GM23248 (cell line): ENCODE measurements at regions not wholly inside any gene's neighbourhood (a gene's known extent, or its start where the extent isn't known, plus 50 kb on each side); places are given as distances from the start of the nearest gene placed in this dataset.

Experiments
- DNase-seq: peaks from one replicate; pipeline ENCODE4 v3.0.0-alpha.2; 2015
- H2AFZ ChIP-seq: fragments of 200-600 bp; sonication (generic); 2 replicates; pipeline ENCODE4 v1.6.1; 2016; ENCODE audit warnings: antibody characterized with exemption
- H3F3A ChIP-seq: fragments of 200-600 bp; sonication (generic); 2 replicates; pipeline ENCODE4 v1.6.1; 2016; ENCODE audit warnings: mild to moderate bottlenecking, antibody characterized with exemption, mixed run types; ENCODE audit not compliant: insufficient read depth
- H3K27ac ChIP-seq: fragments of 200-600 bp; sonication (generic); 2 replicates; pipeline ENCODE4 v1.5.1; 2016; ENCODE audit warnings: mild to moderate bottlenecking
- H3K27me3 ChIP-seq: fragments of 200-600 bp; sonication (generic); replicated peaks from 2 replicates; pipeline ENCODE4 v1.6.1; 2016; ENCODE audit warnings: mild to moderate bottlenecking; ENCODE audit not compliant: insufficient read depth
- H3K36me3 ChIP-seq: fragments of 200-600 bp; sonication (generic); 2 replicates; pipeline ENCODE4 v1.6.1; 2016; ENCODE audit warnings: low read depth, mild to moderate bottlenecking
- H3K4me1 ChIP-seq: fragments of 200-600 bp; sonication (generic); 2 replicates; pipeline ENCODE4 v1.6.1; 2016; ENCODE audit warnings: mild to moderate bottlenecking; ENCODE audit not compliant: insufficient read depth
- H3K4me2 ChIP-seq: fragments of 200-600 bp; sonication (generic); one replicate; pipeline ENCODE4 v1.6.1; 2016; ENCODE audit warnings: mild to moderate bottlenecking; ENCODE audit not compliant: unreplicated experiment
- H3K4me3 ChIP-seq: fragments of 200-600 bp; sonication (generic); 2 replicates; pipeline ENCODE4 v1.5.1; 2016; ENCODE audit warnings: mild to moderate bottlenecking
- H3K79me2 ChIP-seq: fragments of 200-600 bp; sonication (generic); 2 replicates; pipeline ENCODE4 v1.6.1; 2016; ENCODE audit warnings: mild to moderate bottlenecking; ENCODE audit not compliant: insufficient read depth
- H3K9ac ChIP-seq: fragments of 200-600 bp; sonication (generic); 2 replicates; pipeline ENCODE4 v1.6.1; 2016; ENCODE audit warnings: mild to moderate bottlenecking
- H3K9me2 ChIP-seq: fragments of 200-600 bp; sonication (generic); 2 replicates; pipeline ENCODE4 v1.6.1; 2016; ENCODE audit warnings: mixed run types, mild to moderate bottlenecking, moderate library complexity; ENCODE audit not compliant: insufficient read depth
- H3K9me3 ChIP-seq: fragments of 200-600 bp; sonication (generic); one replicate; pipeline ENCODE4 v1.6.1; 2017; ENCODE audit warnings: low read depth
- H4K20me1 ChIP-seq: fragments of 200-600 bp; sonication (generic); 2 replicates; pipeline ENCODE4 v1.6.0; 2016; ENCODE audit not compliant: insufficient read depth
- EZH2 ChIP-seq: fragments of 200-600 bp; sonication (generic); IDR thresholded peaks from 2 replicates; pipeline ENCODE4 v1.6.1; 2018; ENCODE audit warnings: antibody characterized with exemption, mild to moderate bottlenecking; ENCODE audit not compliant: insufficient read depth, poor library complexity, severe bottlenecking
- EZH2phosphoT487 ChIP-seq: fragments of 200-600 bp; sonication (generic); IDR thresholded peaks from 2 replicates; pipeline ENCODE4 v1.6.1; 2018; ENCODE audit warnings: antibody characterized with exemption, moderate library complexity, mild to moderate bottlenecking, low read depth; ENCODE audit not compliant: insufficient read depth
- WGBS, 2 experiments: methylation state at CpG; one replicate each; pipeline ENCODE4 v1.1.6; 2015 to 2017; ENCODE audit warnings: low lambda C conversion rate in 2 of 2, low coverage in 1 of 2; ENCODE audit errors: missing lambda C conversion rate in 2 of 2; 5-methylcytosine and 5-hydroxymethylcytosine counted together
- in situ Hi-C: fragments of 300-500 bp; cut with MboI; formaldehyde crosslinking; loops from 2 replicates; pipeline ENCODE4 v1.15.0; 2020

DNA sequence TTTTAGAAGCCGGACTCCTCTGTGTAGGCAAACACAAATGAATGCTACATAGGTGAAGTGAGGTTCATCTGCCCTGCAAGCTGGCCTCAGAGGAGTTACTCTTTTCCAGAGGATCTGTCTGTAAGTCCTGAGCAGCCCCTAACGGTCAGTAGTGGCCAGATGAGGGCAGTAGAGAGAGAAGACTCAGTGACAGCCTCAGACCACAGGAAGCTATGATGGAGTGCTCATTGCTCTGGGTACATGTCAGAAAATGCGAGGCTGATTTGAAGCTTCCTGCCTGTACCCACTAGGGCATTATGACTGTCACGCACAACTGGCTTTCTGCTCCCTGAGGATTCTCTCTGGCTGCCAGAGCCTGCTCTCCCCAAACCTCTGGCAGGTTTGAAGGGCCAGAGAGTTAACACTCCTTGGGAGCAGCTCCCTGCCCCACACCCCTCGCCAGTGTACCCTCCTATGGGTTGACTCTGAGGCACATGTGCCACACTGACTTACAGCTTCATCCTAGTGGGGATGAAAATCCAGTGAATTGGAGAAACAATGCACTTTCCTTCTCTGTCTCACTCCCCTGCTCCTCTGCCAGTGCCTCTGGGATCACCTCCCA lies 141.5 kb downstream of the GABRG2 start:
- Histone ChIP-seq H3K27me3 (no peaks in the 10 kb centered on the region), H3K4me1 (no peaks in the 10 kb centered on the region), H3K9me2 (no peaks in the 10 kb centered on the region), H4K20me1 (no peaks in the 10 kb centered on the region), H3K79me2 (no peaks in the 10 kb centered on the region), H3K9me3 (no peaks in the 10 kb centered on the region), H3K36me3 (no peaks in the 10 kb centered on the region), H3K9ac (no peak overlapping the region), H3K27ac (no peak overlapping the region), H3K4me2 (no peak overlapping the region), H2AFZ (no peak overlapping the region), H3K4me3 (no peak overlapping the region), H3F3A (no peaks in the 10 kb centered on the region)
- peak; percentile 1 for DNase-seq
- 11 to 12% methylated on average over 5 of the region's 5 CpGs for WGBS, 2 experiments
- in situ Hi-C loops = no loop called here
- no peak for TF ChIP-seq EZH2phosphoT487
- TF ChIP-seq EZH2 = no peak

DNA sequence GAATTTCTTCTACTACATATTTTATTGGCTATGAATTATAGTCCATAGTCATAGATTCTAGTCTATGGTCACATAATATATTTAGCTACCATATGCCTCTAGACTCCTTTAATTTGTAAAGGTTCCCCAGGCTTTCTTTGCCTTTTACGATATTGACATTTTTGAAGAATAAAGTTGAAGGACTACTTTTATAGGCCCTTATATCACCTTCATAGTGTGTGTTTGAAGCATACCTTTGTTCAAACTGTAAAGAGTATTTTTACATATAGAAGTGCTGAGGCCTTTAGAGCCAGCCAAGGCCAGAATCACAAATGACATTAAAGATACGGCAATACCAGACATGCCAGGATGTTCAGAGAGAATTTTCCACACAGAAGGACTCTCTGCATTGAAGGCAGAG lies 147.0 kb downstream of the GABRG2 start:
- in situ Hi-C loops = no loop called here
- Histone ChIP-seq H2AFZ (no peak overlapping the region), H3K4me1 (no peaks in the 10 kb centered on the region), H3K9ac (no peak overlapping the region), H3K9me3 (no peaks in the 10 kb centered on the region), H3K4me3 (no peak overlapping the region), H3K79me2 (no peaks in the 10 kb centered on the region), H3F3A (no peaks in the 10 kb centered on the region), H3K27me3 (no peaks in the 10 kb centered on the region), H3K9me2 (no peaks in the 10 kb centered on the region), H3K36me3 (no peaks in the 10 kb centered on the region), H3K27ac (no peak overlapping the region), H4K20me1 (no peaks in the 10 kb centered on the region), H3K4me2 (no peak overlapping the region)
- TF ChIP-seq EZH2 (no peak), EZH2phosphoT487 (no peak)
- DNase-seq = no peak
- 13 to 14% methylated on average over 2 of the region's 2 CpGs for WGBS, 2 experiments

DNA sequence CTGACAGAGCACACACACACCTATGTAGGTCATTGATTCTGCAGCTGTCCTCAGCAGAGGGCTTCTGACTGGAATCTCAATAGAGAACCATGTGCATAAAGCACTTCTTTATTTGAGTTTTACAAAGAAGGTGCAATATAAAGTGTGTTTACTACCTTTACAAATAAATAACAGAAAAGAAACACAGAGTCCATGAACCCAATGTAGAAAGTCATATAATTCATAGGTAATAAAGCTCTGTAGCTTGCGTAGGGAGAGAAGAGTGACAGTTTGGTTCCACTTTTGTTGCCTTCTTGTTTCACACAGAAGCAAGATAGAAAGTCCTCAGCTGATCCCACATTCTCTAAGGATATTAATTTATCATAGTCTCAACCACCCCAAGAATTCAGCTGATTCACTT lies 149.5 kb downstream of the GABRG2 start:
- in situ Hi-C loops = no loop called here
- H3K9me3 ChIP-seq = no peaks in the 10 kb centered on the region
- no peak for DNase-seq

DNA sequence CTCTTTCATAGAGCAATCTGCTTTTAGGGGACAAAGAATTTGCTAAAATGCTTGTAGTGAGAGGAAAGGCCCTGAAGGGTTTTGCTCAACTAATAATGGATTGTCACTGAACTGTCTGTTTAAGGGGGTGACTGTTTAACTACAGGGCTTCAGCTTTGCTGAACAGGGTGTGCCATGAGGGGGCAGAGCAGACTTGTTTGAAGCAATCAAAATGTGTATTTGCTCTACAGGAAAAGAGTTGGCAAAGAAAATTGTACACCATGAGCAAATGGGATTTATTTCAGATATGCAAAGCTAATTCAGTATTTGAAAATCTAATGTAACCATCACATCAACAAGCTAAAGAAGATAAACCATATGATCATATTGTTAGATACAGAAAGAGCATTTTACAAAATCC lies 154.3 kb downstream of the GABRG2 start:
- no peaks in the 10 kb centered on the region for H3K36me3 ChIP-seq
- no peak overlapping the region for H3K4me3 ChIP-seq
- no peaks in the 10 kb centered on the region for H4K20me1 ChIP-seq
- H2AFZ ChIP-seq = no peak overlapping the region
- no peaks in the 10 kb centered on the region for H3K9me2 ChIP-seq
- H3K4me2 ChIP-seq = no peak overlapping the region
- no peaks in the 10 kb centered on the region for H3K9me3 ChIP-seq
- no peaks in the 10 kb centered on the region for H3F3A ChIP-seq
- no peak for DNase-seq
- H3K79me2 ChIP-seq = no peaks in the 10 kb centered on the region
- in situ Hi-C loops = no loop called here
- H3K27ac ChIP-seq = no peak overlapping the region
- no peak overlapping the region for H3K9ac ChIP-seq
- TF ChIP-seq EZH2phosphoT487 (no peak), EZH2 (no peak)
- no peaks in the 10 kb centered on the region for H3K4me1 ChIP-seq
- H3K27me3 ChIP-seq = no peaks in the 10 kb centered on the region

More for the DNA sequence above, 149.5 kb downstream of the GABRG2 start:
- H3K4me2 ChIP-seq = no peak overlapping the region
- WGBS, 2 experiments = 50 to 59% methylated on average over 1 of the region's 1 CpG
- no peaks in the 10 kb centered on the region for H3K4me1 ChIP-seq
- H3K36me3 ChIP-seq = no peaks in the 10 kb centered on the region
- no peak overlapping the region for H2AFZ ChIP-seq
- H3K9ac ChIP-seq = no peak overlapping the region
- no peaks in the 10 kb centered on the region for H3F3A ChIP-seq
- no peak for TF ChIP-seq EZH2
- TF ChIP-seq EZH2phosphoT487 = no peak
- no peaks in the 10 kb centered on the region for H4K20me1 ChIP-seq
- no peaks in the 10 kb centered on the region for H3K27me3 ChIP-seq
- no peaks in the 10 kb centered on the region for H3K9me2 ChIP-seq
- no peak overlapping the region for H3K4me3 ChIP-seq
- H3K27ac ChIP-seq = no peak overlapping the region
- H3K79me2 ChIP-seq = no peaks in the 10 kb centered on the region

DNA sequence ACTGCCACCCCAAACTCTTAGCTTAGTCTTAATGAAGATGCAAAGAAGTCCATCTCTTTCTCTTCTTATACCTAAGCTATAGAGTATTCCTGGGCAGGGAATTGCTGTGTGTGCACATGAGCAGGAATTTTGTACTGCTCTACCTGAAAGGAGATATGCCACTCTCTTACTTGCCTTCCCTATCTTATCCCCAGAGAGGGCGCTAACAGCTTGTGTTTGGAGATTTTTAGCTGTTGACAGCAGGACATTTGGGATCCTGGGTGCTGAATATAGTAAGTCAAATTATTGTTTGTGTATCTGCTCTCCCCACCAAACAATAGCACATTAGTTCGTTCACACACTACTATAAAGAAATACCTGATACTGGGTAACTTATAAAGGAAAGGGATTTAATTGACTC lies 159.5 kb downstream of the GABRG2 start:
- Histone ChIP-seq H3F3A (no peaks in the 10 kb centered on the region), H2AFZ (no peak overlapping the region), H3K36me3 (no peaks in the 10 kb centered on the region), H3K27me3 (no peaks in the 10 kb centered on the region), H4K20me1 (no peaks in the 10 kb centered on the region), H3K4me2 (no peak overlapping the region), H3K9me3 (no peaks in the 10 kb centered on the region), H3K9me2 (no peaks in the 10 kb centered on the region), H3K9ac (no peak overlapping the region), H3K79me2 (no peaks in the 10 kb centered on the region), H3K4me1 (no peaks in the 10 kb centered on the region), H3K27ac (no peak overlapping the region), H3K4me3 (no peak overlapping the region)
- DNase-seq = no peak
- WGBS, 2 experiments = 6 to 12% methylated on average over 2 of the region's 2 CpGs
- TF ChIP-seq EZH2 (no peak), EZH2phosphoT487 (no peak)
- in situ Hi-C loops = no loop called here
